ENCODE measurements at regions not wholly inside any gene's neighbourhood (a gene's known extent, or its start where the extent isn't known, plus 50 kb on each side); places are given as distances from the start of the nearest gene placed in this dataset.

- no peak overlapping the region for H3K4me3 ChIP-seq (ENCODE audit: low read depth, low read length)
- TF ChIP-seq CTCF (IDR thresholded peaks at IDR 0.05; ENCODE audit: low read depth, low read length) = no peak
Measured at GRCh38 chr12:18981732-18982131, 147.8 kb upstream of the PLEKHA5 start.

GRCh38 chr12:18982226-18982949, 147.1 kb upstream of the PLEKHA5 start:
- no peak overlapping the region for H3K4me3 ChIP-seq (ENCODE audit: low read depth, low read length)
- no peak for TF ChIP-seq CTCF (IDR thresholded peaks at IDR 0.05; ENCODE audit: low read depth, low read length)

GRCh38 chr12:18983854-18984253, 145.7 kb upstream of the PLEKHA5 start:
- no peak overlapping the region for H3K4me3 ChIP-seq (ENCODE audit: low read depth, low read length)
- TF ChIP-seq CTCF (IDR thresholded peaks at IDR 0.05; ENCODE audit: low read depth, low read length) = no peak

GRCh38 chr12:18990856-18991255, 138.7 kb upstream of the PLEKHA5 start:
- TF ChIP-seq CTCF (IDR thresholded peaks at IDR 0.05; ENCODE audit: low read depth, low read length) = no peak

GRCh38 chr12:18992336-18992735, 137.2 kb upstream of the PLEKHA5 start:
- no peak overlapping the region for H3K4me3 ChIP-seq (ENCODE audit: low read depth, low read length)

More at GRCh38 chr12:18990856-18991255, 138.7 kb upstream of the PLEKHA5 start:
- no peak overlapping the region for H3K4me3 ChIP-seq (ENCODE audit: low read depth, low read length)

GRCh38 chr12:18998343-18999261, 130.9 kb upstream of the PLEKHA5 start:
- no peak for TF ChIP-seq CTCF (IDR thresholded peaks at IDR 0.05; ENCODE audit: low read depth, low read length)
- H3K4me3 ChIP-seq (ENCODE audit: low read depth, low read length) = no peak overlapping the region

More at GRCh38 chr12:18992336-18992735, 137.2 kb upstream of the PLEKHA5 start:
- TF ChIP-seq CTCF (IDR thresholded peaks at IDR 0.05; ENCODE audit: low read depth, low read length) = no peak

- no peak for TF ChIP-seq CTCF (IDR thresholded peaks at IDR 0.05; ENCODE audit: low read depth, low read length)
Measured at GRCh38 chr12:19000836-19001235, 128.7 kb upstream of the PLEKHA5 start.

More at GRCh38 chr12:19000836-19001235, 128.7 kb upstream of the PLEKHA5 start:
- H3K4me3 ChIP-seq (ENCODE audit: low read depth, low read length) = no peak overlapping the region

Data from WI38 (cell line).